ENCODE measurements at regions not wholly inside any gene's neighbourhood (a gene's known extent, or its start where the extent isn't known, plus 50 kb on each side); places are given as distances from the start of the nearest gene placed in this dataset.
"Not testable (repeated sequence)": the region's sequence is repeated elsewhere in the genome, so short reads cannot be mapped to it uniquely, and the experiment has no call there.

- DNase-seq (ENCODE audit: low spot score): peak; percentile 29
- no peak for TF ChIP-seq PRRX2 (CRISPR knock-in tag; IDR thresholded peaks at IDR 0.05)
- no peak for TF ChIP-seq NFYB (CRISPR knock-in tag; conservative IDR thresholded peaks at IDR 0.05; ENCODE audit: low read depth)
- no peak for TF ChIP-seq ZNF423 (CRISPR knock-in tag; IDR thresholded peaks at IDR 0.05)
- TF ChIP-seq TP53 (CRISPR knock-in tag; IDR thresholded peaks at IDR 0.05): no peak
- TF ChIP-seq PREB (CRISPR knock-in tag; IDR thresholded peaks at IDR 0.05; ENCODE audit: borderline replicate concordance): no peak
- no peak for TF ChIP-seq RORB (CRISPR knock-in tag; IDR thresholded peaks at IDR 0.05)
- TF ChIP-seq, protein P1, sequence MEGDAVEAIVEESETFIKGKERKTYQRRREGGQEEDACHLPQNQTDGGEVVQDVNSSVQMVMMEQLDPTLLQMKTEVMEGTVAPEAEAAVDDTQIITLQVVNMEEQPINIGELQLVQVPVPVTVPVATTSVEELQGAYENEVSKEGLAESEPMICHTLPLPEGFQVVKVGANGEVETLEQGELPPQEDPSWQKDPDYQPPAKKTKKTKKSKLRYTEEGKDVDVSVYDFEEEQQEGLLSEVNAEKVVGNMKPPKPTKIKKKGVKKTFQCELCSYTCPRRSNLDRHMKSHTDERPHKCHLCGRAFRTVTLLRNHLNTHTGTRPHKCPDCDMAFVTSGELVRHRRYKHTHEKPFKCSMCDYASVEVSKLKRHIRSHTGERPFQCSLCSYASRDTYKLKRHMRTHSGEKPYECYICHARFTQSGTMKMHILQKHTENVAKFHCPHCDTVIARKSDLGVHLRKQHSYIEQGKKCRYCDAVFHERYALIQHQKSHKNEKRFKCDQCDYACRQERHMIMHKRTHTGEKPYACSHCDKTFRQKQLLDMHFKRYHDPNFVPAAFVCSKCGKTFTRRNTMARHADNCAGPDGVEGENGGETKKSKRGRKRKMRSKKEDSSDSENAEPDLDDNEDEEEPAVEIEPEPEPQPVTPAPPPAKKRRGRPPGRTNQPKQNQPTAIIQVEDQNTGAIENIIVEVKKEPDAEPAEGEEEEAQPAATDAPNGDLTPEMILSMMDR (IDR thresholded peaks at IDR 0.05): no peak
- no peak for TF ChIP-seq CDX4 (CRISPR knock-in tag; IDR thresholded peaks at IDR 0.05; ENCODE audit: borderline replicate concordance)
- TF ChIP-seq, protein P2, sequence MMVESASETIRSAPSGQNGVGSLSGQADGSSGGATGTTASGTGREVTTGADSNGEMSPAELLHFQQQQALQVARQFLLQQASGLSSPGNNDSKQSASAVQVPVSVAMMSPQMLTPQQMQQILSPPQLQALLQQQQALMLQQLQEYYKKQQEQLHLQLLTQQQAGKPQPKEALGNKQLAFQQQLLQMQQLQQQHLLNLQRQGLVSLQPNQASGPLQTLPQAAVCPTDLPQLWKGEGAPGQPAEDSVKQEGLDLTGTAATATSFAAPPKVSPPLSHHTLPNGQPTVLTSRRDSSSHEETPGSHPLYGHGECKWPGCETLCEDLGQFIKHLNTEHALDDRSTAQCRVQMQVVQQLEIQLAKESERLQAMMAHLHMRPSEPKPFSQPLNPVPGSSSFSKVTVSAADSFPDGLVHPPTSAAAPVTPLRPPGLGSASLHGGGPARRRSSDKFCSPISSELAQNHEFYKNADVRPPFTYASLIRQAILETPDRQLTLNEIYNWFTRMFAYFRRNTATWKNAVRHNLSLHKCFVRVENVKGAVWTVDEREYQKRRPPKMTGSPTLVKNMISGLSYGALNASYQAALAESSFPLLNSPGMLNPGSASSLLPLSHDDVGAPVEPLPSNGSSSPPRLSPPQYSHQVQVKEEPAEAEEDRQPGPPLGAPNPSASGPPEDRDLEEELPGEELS (CRISPR knock-in tag; IDR thresholded peaks at IDR 0.05): no peak
- TF ChIP-seq ZNF671 (CRISPR knock-in tag; IDR thresholded peaks at IDR 0.05): no peak
- TF ChIP-seq ZNF121 (CRISPR knock-in tag; IDR thresholded peaks at IDR 0.05): no peak
- TF ChIP-seq ZNF396 (CRISPR knock-in tag; IDR thresholded peaks at IDR 0.05; ENCODE audit: borderline replicate concordance): no peak
- TF ChIP-seq ETV6 (CRISPR knock-in tag; IDR thresholded peaks at IDR 0.05): no peak
- TF ChIP-seq, protein P3, sequence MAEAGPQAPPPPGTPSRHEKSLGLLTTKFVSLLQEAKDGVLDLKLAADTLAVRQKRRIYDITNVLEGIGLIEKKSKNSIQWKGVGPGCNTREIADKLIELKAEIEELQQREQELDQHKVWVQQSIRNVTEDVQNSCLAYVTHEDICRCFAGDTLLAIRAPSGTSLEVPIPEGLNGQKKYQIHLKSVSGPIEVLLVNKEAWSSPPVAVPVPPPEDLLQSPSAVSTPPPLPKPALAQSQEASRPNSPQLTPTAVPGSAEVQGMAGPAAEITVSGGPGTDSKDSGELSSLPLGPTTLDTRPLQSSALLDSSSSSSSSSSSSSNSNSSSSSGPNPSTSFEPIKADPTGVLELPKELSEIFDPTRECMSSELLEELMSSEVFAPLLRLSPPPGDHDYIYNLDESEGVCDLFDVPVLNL (CRISPR knock-in tag; IDR thresholded peaks at IDR 0.05; ENCODE audit: borderline replicate concordance, low read depth): no peak
- no peak for TF ChIP-seq TEAD4 (CRISPR knock-in tag; IDR thresholded peaks at IDR 0.05)
- Mint-ChIP-seq H3K36me3 (peaks cover 27% of the 10 kb centered on the region), H3K9me3 (peaks cover 37% of the 10 kb centered on the region), H3K4me3 (no peak overlapping the region), H3K27me3 (ENCODE audit: low read depth) (no peaks in the 10 kb centered on the region), H3K4me1 (peaks cover 3% of the 10 kb centered on the region; the same call in 1 of the 2 replicates), H3K27ac (no peak overlapping the region)
- no peak for ATAC-seq
- CTCF ChIA-PET: interaction anchor here (0.6 to 1.1 kb wide), 9 partner anchors 9 to 593 kb away, joined by 3 to 9 read pairs (median 3); no protein-coding TSS in a partner anchor
- POLR2A ChIA-PET: no interaction called here
Measured at GRCh38 chrX:55924574-55924973, 207.0 kb downstream of the RRAGB start.

DNA sequence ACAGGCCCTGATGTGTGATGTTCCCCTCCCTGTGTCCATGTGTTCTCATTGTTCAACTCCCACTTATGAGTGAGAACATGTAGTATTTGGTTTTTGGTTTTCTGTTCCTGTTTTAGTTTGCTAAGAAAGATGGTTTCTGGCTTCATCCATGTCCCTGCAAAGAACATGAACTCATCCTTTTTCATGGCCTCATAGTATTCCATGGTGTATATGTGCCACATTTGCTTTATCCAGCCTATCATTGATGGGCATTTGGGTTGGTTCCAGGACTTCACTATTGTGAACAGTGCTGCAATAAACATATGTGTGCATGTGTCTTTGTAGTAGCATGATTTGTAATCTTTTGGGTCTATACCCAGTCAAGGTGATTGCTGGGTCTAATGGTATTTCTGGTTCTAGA is 211.0 kb downstream of the RRAGB start:
- peaks cover 18% of the 10 kb centered on the region for H3K9me3 Mint-ChIP-seq
- H3K27me3 Mint-ChIP-seq (ENCODE audit: low read depth); DNase-seq (ENCODE audit: low spot score); H3K4me1 Mint-ChIP-seq; H3K4me3 Mint-ChIP-seq; H3K27ac Mint-ChIP-seq; ATAC-seq; H3K36me3 Mint-ChIP-seq; CTCF ChIA-PET; POLR2A ChIA-PET: not testable (repeated sequence)
